Left kidney (tissue), 1 donor: ENCODE measurements at regions not wholly inside any gene's neighbourhood (a gene's known extent, or its start where the extent isn't known, plus 50 kb on each side); places are given as distances from the start of the nearest gene placed in this dataset.

Experiments used
- DNase-seq: peaks from one replicate; pipeline ENCODE4 v3.0.0-alpha.2; 2013

DNA sequence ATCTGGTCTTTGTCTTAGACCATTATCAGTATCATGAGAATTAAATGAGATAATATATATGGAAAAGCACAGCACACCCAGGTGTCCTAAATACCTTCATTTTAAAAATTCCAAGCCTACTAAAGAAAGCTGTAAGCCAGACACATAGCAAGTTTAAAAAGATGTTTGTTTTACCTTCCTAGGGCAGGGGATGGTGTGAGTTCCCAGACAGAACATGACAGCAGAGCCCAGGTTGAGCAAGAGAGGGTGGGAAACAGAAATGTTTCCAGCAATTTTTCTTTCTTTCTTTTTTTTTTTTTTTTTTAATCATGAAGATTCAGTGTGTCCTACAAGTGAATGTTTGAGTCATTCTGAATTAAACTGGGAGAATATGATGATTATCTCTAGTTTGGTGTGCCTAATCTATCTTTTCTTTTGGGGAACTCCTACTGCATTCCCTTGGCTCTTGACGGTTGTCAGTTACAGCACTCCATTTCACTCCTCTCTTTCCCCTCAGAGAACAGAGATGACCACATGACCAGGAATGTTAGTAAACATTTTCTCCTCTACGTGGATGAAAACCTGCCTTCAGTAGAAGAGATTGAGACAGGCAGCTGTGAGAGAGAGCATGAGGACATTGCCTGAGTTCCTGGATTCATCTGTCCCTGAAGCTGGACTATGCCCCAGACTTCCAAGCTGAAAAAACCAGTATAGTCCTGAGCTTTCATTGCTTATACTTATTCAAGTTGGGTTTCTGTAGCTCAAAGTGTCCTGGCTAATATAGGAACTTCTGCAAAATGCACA lies 54.5 kb upstream of the ARL14 start:
- DNase-seq = no peak

- DNase-seq = peak; percentile 5
Observed at GRCh38 chr3:160618878-160619277, 53.5 kb upstream of the KPNA4 start.

DNA sequence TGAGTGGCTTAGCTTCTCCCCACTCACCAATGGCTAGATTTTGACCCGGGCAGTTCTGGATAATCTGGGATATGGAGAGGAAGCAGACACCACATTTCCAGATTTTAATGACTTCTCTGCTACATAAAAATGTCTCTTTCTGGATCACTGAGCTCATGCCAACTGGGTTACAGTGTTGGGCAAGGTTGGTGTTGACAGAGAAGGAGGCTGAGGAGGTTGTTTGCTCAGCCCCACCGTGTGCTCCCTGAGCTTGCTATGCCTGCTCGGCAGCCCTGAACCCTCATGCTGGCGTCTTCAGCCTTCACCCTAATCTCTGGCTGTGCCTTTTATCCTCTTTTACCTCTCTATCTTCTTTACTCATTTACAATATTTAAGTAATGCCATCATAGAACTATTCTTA lies 53.0 kb upstream of the KPNA4 start:
- DNase-seq = peak; percentile 3

DNA sequence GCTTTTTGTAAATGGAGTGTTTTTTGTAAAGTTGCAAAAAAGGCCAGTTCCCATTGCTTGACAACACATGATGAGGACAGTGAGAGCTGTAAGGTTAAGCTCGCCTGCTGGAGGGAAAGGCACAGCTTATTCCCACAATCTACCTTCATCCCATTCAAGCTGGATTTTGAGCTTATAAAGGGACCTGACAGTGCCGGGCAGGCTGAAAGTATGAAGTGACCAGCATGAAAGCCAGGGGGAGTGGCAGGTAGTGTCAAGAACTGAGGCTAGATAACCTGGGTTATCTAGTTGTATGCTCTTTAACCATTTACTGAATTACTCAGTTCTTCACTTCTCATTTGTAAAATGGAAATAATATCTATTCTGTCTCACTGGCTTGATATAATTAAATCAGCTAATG lies 52.3 kb upstream of the KPNA4 start:
- no peak for DNase-seq

DNA sequence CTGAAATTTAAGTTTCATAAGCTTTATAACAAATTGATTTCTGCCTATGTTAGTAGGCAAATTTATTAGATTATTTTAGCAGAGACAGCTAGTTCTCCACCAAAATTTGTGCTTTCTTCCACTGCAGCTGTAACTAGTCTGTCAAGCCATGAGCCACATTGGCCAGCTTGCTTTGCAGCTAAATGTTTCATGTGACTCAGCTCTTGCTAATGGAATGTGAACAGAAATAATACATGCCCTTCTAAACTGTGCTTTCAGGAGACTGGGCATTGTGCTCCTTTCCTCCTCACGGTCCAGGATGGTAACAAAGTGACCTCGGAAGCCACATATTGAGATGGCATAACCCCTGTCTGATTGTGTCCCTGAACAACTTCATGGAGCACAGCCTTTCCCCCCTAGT lies 51.3 kb upstream of the KPNA4 start:
- DNase-seq = no peak

- DNase-seq = no peak
Observed at GRCh38 chr3:160616311-160616710, 50.9 kb upstream of the KPNA4 start.
